NCI-H2196 treated with DMSO at 0.1 percent for 48 hours (cell line): ENCODE measurements at regions not wholly inside any gene's neighbourhood (a gene's known extent, or its start where the extent isn't known, plus 50 kb on each side); places are given as distances from the start of the nearest gene placed in this dataset.
"Not testable (repeated sequence)": the region's sequence is repeated elsewhere in the genome, so short reads cannot be mapped to it uniquely, and the experiment has no call there.

Source experiments
- DNase-seq: peaks from one replicate; lab custom pipeline; 2025; ENCODE audit not compliant: unreplicated experiment; lab: John Stamatoyannopoulos, UW

DNA sequence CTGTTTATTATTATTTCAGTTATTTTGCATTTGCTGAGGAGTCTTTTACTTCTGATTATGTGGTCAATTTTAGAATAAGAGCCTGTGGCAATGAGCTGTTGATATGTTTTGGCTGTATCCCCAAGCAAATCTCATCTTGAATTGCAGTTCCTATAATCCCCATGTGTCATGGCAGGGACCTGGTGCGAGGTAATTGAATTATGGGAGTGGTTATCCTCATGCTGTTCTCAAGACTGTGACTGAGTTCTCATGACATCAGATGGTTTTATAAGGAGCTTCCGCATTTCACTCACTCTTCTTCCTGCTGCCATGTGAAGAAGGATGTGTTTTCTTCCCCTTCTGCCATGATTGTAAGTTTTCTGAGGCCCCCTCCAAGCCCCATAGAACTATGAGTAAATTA lies 114.9 kb upstream of the SLCO6A1 start:
- no peak for DNase-seq

DNA sequence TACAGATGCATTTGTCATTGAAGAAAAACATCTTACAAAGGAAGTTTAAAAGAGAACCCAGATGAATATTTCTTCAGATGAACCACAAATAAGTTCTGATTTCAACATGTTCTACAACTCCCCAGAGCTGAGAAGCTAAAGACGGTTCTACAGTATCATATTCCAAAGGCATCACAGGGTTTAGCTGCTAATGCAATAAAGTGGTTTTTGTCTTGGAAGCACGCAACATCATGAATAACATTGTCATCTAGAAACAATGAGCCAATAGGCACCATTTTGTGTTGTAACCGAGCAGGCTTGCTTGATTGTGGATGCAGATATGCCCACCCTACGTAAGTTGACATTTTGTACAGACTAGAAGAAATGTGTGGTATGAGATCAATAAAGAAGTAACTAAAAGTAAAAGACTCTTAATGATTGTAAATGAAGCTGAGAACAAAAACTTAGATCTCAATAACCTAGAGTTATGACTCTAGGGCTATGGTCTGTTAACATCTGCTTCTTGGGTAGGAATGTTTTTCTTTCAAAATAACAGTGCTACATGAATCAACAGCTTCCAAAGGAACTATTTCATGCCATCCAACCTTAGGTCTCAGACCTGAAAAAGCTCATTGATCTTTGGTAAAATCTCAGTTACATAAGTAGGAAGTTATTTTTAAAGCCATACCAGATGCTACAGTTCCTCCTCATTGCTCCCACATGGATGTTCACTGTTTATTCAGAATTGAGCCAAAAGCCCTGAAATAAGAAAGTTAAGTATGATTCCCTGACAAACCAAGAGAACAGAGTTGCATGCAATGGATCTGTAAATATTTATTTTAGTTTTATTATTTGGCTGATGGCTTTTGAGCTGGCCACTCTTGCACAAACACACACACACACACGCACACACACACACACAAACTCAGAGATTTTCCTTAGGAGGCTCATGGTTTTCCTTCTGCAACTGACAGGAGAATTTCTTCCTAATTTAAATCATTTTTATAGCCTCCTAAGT lies 118.7 kb upstream of the SLCO6A1 start:
- no peak for DNase-seq

DNA sequence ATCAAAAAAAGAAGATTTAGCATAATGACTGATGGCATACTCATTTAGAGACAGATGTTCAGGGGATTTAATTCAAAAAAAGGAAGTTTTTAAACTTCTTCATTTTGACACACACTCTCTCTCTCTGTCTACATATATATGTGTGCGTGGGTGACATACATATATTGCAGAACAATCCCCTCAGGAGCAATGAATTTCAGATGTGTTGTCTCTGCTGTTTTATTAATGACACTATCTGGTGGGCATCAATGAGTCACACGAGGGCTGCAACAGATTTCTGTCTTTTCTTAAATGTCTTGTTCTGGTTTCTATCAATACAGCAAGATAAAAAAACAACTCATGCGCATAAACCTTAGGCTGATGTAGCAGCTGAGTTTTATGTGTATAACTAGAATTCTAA lies 123.5 kb upstream of the SLCO6A1 start:
- no peak for DNase-seq

DNA sequence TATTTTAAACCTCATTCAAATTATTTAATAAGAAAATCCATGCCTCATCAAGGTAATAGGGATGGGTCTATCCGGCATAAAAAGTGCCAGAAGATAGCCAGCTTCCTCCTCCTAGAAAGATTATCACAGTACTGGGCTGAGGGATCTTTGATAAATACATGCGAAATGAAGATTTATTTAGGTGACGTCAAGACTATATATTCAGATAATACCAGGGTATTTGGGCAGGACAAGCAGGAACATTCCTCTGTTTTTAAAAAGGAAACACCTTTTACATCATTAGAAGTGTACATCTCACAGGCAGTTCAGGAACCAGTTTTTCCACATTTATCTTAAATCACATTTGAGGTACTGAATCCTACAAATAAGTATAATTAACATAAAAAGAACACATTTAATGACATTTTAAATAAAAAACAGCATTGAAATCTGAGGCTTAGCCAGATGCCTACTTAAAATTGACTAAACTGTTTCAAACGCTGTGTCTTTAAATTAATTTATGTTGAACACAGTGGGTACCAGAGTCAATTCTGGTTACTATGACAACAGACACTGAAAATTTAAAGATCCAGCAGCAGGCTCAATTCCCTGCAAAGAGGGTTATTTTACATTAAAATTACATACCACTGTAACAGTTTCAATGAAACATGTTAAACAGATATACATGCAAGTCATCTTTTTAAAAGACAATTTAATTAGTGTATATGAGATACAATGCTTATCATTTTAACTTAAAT lies 124.7 kb upstream of the SLCO6A1 start:
- no peak for DNase-seq

DNA sequence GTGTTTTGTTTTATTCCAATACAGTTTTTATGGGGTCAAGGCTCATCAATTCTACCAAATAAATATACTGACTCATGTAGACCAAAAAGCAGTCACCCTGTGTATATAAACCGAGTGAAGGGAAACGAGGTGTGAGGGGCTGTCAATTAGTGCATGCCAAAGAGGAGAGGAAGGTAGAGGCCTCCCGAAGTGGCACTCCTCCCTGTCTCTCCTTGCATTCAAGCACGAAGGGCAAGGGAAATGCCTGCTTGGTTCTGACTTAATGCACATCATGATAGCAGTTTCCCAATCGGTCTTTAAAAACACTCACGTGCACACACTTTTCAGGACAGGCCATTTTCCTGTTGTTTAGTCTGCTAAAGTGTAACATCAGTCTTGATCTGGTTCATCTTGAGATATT lies 125.6 kb upstream of the SLCO6A1 start:
- DNase-seq, result no peak

DNA sequence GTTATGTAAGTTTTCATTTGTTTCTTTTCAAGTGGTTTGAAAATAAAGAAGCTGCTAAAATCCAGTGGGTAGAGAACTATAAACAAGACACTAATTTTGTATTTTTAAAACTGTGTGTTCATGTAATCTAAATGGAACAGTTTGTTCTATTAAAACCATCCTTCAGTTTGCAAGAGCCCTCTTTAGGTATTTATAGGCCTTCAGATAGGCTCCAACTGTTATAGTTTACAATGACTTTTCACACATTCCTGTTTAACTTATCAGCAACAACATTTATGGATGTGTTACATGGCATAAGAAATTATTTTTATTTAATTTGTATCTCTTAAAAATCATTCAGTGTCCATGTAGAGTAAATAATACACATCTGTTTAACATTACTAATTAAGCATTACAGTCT lies 126.7 kb upstream of the SLCO6A1 start:
- no peak for DNase-seq

DNA sequence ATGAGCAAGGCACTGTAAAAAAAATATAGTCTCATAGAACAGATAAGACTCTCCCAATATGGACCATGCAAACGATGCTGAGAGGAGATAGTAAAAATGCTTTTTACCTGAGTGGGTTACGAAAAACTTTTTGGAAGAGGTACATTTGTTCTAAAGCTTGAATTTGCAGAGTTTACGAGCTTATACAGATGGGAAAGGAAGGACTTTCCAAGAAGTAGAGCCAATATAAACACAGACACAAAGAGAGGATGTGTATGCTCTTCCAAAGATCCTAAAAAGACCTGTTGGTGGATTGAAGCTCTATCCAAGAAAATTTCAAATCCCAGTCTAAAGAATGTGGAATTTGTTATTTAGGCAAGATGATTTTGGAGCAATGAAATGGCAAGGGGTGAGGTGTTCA lies 127.1 kb upstream of the SLCO6A1 start:
- DNase-seq, result no peak

DNA sequence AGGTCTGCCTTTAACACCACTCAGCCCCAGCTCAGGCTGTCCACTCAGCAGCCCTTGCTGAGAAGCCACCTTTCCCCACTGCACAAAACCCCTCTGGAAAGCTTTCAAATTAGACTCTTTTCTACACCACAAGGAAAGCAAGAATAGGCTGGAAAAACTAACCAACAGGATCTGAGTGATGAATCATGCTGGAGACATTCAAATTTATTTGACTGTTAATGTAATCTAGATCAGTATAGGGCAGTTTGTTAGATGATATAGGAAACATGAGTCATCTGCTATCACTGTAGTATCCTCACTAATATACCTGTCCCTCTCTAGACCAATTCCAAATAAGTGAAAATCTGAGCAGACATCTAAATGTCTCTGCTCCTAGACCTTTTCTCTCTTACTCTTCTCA lies 127.8 kb upstream of the PAM start:
- no peak for DNase-seq

DNA sequence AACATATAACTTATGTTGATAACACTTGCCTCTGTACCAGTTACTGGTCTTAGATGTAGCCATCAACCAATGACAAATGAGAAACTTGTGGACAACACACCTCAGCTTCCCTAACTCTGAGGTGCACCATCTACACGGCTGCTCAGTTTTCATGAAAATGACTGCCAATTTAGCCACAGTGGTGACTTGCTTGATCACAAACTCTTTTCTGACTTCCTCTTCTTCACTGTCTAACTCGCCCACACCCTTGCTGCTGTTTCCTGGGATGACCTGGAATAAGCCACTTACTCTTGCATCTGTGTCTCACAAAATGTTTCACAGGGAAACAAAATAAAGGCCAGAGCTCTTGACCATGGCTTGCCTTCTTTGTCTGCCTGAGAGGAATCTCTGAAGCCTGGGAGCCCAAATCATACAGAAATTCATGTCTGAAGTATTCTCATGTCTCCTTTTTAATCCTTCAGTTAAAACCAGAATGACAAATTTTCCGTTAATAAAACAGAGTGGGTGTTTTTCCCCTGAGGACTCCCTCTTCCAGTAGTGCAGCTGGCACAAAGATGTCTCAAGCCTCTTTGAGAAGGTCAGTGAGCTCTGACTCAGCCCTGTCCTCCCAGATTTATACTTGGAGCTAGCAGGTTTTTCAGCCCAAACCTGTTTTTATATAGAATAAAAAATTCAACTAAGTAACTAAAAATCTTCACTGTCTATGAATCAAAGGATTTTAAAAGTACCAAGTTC lies 126.5 kb upstream of the PAM start:
- DNase-seq, result no peak

DNA sequence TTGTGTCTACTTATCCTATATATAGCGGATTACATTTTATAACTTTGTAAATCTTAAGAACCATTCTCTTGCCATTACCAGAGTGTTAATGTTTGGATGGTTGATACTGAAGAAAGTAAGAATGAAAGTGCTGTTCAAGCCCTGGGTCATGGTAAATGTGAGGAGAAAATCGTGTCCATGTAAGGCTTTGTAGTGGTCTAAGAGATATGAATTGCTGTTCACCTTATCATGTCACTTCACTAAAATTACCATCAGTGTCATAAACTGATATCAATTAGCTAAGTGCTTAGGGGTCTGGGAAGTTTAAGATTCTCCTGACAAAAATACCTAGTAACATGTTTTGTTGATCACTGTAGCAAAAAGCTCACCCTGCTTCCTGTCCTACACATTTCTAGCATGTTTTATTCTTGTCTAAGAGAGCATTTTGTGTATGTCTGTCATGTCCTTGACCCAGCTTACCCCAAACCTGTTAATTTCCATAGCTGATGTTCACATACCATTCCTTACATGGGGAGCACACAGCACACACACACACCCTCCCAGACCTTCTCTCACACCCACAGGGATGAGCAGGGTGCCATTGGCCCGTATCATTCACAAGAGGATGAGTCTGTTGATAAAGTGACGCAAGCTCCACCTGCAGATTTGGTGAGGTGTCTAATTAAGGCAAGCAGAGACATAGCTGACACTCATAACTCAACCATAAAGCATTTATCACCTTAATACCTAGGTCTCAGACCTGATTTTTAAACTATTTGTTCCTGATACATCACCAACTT lies 125.1 kb upstream of the PAM start:
- DNase-seq, result no peak

DNA sequence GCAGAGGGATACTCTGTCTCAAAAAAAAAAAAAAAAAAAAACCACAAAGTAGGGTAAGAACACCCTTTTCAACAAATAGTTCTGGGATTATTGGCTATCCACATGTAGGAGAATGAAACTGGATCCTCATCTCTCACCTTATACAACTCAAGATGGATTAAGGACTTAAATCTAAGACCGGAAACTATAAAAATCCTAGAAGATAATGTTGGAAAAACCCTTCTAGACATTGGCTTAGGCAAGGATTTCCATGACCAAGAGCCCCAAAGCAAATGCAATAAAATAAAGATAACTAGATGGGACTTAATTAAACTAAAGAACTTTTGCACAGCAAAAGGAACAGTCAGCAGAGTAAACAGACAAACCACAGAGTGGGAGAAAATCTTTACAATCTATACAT lies 119.7 kb upstream of the PAM start:
- not testable (repeated sequence) for DNase-seq

DNA sequence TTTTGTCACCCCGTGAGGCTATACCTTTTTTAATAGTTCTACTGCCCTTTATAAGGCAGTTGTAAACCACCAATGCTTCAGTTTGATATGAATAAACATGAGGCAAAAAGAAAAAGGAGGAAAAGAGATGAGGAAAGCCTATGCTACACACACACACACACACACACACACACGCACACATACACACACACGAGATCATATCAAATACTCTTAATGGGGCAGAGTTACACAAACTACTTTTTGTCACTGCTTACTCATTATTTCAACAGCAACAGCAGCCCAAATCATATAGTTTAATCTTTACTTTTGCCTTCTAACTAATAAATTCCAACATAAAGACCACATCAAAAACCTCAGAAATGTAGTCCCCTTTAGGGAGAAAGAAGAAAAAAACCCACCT lies 116.8 kb upstream of the PAM start:
- DNase-seq, result no peak

DNA sequence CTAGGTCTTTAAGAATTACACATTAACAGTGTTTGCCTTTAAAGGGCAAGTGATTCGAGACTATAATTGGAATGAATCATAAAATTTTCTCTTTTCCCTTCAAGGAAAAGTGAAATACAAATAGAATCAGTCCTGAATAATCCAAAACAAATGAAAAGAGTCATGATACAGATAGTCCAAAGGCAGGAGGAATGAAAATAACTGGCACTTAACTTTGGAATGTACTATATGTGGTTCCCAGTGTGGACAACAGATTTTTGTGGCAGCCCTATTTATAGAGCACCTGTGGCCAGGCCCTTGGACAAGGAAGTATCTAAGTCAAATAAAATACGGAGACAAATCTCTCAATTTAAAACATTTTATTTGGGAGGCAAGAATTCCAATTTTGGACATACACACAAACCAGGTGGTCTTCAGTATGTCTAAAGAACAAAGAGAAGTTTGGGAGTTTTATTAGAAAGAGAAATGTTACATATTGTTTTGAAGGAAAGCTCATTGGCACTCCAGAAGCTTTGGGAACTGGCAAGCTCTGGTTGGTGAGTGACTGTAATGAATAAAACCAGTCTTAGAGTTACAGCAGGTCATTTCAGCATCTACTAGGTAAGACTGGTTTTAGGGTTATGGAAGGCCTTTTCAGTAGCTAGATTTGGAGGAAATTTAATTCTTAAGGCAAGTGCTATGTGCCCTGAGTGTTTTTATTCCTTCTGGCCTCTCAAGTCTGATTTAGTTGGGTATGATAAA lies 116.0 kb upstream of the PAM start:
- no peak for DNase-seq

DNA sequence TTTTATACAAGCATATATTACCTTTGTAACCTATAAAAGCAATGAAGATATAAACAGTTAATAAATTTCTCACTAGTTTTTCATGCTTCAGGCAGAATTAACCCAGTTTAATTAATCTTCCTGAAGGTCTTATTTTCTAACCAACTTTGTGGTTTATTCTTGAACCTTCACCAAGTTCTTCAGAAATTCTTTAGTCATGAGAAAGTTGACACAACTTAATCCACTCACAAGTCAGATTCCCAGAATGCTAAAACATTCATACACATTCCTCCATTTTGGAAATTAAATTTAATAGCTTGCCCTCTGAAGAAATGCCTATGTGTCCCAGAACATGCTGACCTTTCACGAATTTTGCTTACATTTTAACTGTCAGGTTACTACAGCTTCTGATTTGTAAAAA lies 105.4 kb upstream of the PAM start:
- no peak for DNase-seq

DNA sequence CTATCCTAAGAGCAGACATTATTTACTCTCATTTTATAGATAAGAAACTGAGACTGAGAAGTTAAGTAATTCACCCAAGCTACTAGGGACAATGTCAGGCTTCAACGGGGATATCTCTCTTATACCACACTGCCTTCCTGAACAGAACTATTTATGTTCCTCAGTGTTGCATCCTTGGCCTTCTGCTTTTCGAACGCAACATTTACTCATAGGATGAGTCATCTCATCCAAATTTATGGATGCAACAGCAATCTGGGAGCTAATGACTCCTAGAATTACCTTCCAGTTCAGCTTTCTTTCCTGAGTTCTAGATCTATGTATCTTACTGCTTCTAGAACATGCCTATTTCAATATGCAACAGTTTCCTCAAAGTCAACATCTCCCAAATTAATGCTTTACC lies 103.6 kb upstream of the PAM start:
- DNase-seq, result no peak

DNA sequence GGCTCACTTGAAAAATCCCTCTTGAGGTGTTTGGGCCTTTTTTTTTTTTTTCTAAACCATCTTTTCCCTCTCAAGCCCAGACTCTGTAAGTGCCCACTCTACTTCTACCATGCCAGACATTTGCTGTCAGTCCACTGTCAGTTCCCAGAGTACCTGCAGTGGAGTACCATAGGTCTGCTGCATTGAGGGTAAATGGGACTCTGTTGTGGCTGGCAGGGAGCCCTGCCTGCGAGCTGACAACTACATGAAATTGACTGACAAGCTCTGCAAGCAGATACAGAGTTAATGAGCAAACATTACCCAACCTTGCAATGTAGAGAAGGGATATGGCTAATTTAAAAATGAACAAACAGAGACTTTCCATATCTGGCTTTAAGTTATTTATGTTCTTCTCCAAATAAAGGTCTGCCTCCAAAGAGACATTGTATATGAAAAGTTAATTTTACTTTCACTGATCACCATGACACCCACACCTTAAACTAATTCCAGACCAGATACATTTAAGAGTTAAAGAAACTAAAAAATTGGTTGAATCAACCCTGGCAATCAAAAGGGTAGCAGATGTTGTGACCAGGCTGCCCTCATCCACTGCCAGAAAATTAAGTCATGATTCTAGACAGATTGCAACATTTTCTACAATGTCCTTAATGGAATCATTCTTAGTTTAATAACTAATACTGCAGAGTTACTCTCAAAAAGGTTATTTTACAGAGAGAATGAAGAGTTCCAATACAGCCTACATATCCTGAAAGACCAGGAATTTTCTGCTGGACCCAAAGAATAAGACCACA lies 100.4 kb upstream of the PAM start:
- no peak for DNase-seq

DNA sequence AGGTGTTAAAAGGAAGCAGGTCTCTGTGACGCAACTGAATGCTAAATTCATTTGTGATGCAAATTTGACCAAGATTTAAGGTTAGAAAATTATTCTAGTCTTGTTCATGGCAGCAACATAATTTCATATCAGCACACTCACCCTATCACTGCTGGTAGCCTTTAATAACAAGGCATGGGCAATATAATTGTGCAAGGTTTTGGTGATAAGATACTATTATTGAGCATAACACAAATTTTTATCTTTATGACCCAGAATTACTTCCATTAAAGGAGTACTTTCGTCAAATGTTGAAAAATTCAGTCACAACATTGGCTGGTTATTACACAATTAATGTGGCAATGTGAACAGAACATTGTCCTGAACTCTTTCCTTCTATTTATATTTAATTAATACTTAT lies 96.0 kb upstream of the PAM start:
- DNase-seq, result no peak

DNA sequence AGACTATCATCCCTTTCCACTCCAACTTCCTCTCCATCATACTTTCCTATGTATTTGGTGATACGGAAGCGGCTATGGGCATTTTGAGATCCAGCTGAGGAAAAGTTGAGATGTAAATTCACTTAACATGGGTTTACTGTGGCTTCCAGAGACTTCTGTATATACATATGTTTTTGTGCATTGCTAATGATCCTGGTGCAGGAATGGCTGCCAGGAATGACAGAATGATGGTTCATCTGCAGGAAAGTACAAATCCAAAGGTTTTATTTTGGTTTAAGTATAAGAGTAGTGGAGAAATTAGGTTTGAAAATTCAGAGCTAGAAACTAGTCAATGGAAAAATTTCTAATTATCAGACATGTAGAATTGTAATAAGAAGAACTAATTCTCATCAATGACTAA lies 95.0 kb upstream of the PAM start:
- no peak for DNase-seq

DNA sequence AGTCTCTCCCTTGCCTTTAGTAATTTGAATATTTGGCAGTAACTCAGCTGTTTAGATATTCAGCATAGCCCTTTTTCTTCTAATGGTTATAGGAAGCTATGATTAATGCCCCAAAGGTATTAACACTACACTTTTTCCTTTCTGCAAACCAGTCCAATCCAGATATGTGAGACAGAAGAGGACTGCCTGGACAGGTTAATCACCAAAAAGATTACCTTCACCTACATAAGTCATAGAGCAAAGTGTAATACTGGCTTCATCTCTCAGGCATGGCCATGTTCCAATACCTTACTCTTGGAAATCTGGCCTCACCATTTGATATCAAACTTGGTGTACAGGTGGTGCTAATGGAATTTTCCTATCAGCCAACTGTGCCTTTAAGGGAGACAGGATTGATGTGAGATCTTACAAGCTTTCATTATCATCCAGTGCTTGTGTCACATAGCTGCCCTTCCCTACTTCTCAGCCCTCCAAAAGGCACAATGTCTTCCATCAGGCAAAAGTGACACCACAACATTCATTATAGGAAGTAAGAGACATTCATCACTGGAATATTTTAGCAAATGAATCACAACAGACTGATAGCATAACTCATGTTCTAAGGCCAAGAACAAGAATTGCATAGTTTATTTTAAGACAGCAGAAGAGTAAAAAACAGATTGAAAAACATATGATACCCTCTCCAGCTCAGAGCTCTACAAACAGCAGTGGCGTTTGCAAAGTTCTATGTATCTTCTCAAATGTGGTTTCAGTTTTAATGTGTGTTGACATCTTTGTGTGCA lies 91.2 kb upstream of the PAM start:
- DNase-seq, result no peak
